ENCODE measurements at regions not wholly inside any gene's neighbourhood (a gene's known extent, or its start where the extent isn't known, plus 50 kb on each side); places are given as distances from the start of the nearest gene placed in this dataset.

DNA sequence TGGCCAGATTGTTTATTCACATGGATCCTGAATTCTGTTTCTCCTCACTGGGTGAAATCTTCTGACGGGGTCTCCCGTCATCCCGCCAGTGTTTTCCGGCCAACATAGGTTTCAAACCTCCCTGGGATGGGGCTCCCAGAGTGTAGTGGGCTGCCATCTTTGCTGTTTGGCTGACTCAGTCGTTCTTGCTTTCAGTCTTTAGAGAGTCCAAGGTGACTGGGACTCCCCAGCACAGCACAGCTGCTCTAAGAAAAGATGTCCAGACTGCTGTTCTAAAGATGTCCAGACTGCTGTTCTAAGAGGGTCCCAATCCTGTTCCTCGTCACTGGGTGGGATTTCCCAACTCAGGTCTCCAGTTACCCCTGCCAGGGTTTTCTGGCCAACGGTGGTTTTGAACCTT, 801.9 kb upstream of the IGFBP3 start (continued):
- TF ChIP-seq, protein P1, sequence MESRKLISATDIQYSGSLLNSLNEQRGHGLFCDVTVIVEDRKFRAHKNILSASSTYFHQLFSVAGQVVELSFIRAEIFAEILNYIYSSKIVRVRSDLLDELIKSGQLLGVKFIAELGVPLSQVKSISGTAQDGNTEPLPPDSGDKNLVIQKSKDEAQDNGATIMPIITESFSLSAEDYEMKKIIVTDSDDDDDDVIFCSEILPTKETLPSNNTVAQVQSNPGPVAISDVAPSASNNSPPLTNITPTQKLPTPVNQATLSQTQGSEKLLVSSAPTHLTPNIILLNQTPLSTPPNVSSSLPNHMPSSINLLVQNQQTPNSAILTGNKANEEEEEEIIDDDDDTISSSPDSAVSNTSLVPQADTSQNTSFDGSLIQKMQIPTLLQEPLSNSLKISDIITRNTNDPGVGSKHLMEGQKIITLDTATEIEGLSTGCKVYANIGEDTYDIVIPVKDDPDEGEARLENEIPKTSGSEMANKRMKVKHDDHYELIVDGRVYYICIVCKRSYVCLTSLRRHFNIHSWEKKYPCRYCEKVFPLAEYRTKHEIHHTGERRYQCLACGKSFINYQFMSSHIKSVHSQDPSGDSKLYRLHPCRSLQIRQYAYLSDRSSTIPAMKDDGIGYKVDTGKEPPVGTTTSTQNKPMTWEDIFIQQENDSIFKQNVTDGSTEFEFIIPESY (IDR thresholded peaks at IDR 0.05; ENCODE audit: extremely low read depth, insufficient replicate concordance, low read length): no peak
- TF ChIP-seq YY1 (IDR thresholded peaks at IDR 0.05; ENCODE audit: extremely low read depth, insufficient replicate concordance, low read depth, low read length): no peak
- TF ChIP-seq, protein P2, sequence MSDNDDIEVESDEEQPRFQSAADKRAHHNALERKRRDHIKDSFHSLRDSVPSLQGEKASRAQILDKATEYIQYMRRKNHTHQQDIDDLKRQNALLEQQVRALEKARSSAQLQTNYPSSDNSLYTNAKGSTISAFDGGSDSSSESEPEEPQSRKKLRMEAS (IDR thresholded peaks at IDR 0.05): no peak

DNA sequence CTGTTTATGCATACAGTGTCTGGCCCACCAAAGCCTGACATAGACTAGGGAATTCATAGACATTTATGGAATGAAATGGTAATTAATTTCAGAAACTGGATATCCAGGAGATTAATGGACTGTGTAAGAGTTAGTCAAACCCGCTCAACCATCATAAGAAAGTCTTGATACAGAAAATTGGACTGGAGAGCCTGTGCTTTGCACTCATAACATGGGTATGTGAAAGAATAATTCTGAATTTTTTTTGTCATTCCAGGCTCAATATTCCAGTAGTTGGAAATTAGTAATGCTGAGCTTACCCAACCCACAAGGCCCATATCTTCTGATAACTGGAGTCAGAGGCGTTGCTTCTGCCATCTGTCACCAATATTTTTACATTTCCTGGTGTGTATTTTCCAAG, 799.7 kb upstream of the IGFBP3 start:
- Histone ChIP-seq H3K27me3 (ENCODE audit: insufficient read depth, low read length) (no peaks in the 10 kb centered on the region), H3K36me3 (ENCODE audit: control insufficient read depth in 1 of 2, insufficient read depth in 2 of 2, low read length in 2 of 2) (no peaks in the 10 kb centered on the region), H3K9me3 (ENCODE audit: control insufficient read depth in 1 of 2, insufficient read depth in 1 of 2, low read depth in 1 of 2, low read length in 2 of 2) (no peaks in the 10 kb centered on the region), H3K4me2 (ENCODE audit: low read length) (no peak overlapping the region), H3K9ac (ENCODE audit: low read length) (no peak overlapping the region), H3K4me3 (replicated peaks in 1 of 2; ENCODE audit: low read depth in 1 of 2, low read length in 2 of 2) (no peak overlapping the region), H3K79me2 (ENCODE audit: insufficient read depth, low read length) (no peaks in the 10 kb centered on the region), H3K4me1 (ENCODE audit: control insufficient read depth in 1 of 2, insufficient read depth in 2 of 2, low read length in 2 of 2) (peaks cover 0 to 4% of the 10 kb centered on the region in 2 experiments; a peak in 1 of 4 replicates), H2AFZ (ENCODE audit: low read depth, low read length, poor library complexity, severe bottlenecking) (no peak overlapping the region), H4K20me1 (ENCODE audit: insufficient read depth) (no peaks in the 10 kb centered on the region), H3K27ac (ENCODE audit: low read depth, low read length) (no peak overlapping the region), H3K9me2 (ENCODE audit: insufficient read depth) (no peaks in the 10 kb centered on the region)
- ATAC-seq: no peak
- BruUV-seq (replicated peaks): no TSS peak
- intact Hi-C loops (cut with micrococcal nuclease): no loop called here
- ChIA-PET CTCF (no interaction called here), RAD21 (ENCODE audit: low non-redundant PET in 1 of 2, low total read pairs in 2 of 2, uncharacterized antibody in 2 of 2, unreplicated experiment in 2 of 2) (no interaction called here), POLR2A (no interaction called here)
- no peak for TF ChIP-seq SP1 (IDR thresholded peaks at IDR 0.05; ENCODE audit: low read depth)
- no peak for TF ChIP-seq SIN3A (IDR thresholded peaks at IDR 0.05; ENCODE audit: low read depth)
- TF ChIP-seq, protein P2 (IDR thresholded peaks at IDR 0.05): no peak
- TF ChIP-seq EZH2 (IDR thresholded peaks at IDR 0.05): no peak
- DNase-seq (ENCODE audit: low read depth, low spot score): no peak
